CD4-positive, alpha-beta T cell (primary cell): ENCODE measurements at regions not wholly inside any gene's neighbourhood (a gene's known extent, or its start where the extent isn't known, plus 50 kb on each side); places are given as distances from the start of the nearest gene placed in this dataset.

ENCODE experiments used
- ATAC-seq: fragments of 200-7000 bp; cut with Tn5 transposase; one replicate; pipeline ENCODE4 v1.10.0; 2022; ENCODE audit warnings: mild to moderate bottlenecking; ENCODE audit not compliant: poor library complexity
- CTCF ChIA-PET: fragments of 350-600 bp; sonication (Branson Sonifier 250); formaldehyde crosslinking; loops from one replicate; lab custom pipeline; 2021; ENCODE audit warnings: antibody characterized with exemption, inconsistent platforms; lab: Charles Lee
- POLR2A ChIA-PET: fragments of 350-600 bp; sonication (Branson Sonifier 250); formaldehyde crosslinking; loops from one replicate; lab custom pipeline; 2021; ENCODE audit warnings: antibody characterized with exemption, inconsistent platforms; lab: Charles Lee
- DNase-seq, 14 experiments: peaks; one replicate each; pipeline ENCODE4 v3.0.0-alpha.2; 2013 to 2020; ENCODE audit warnings: mixed read lengths in 2 of 14
- H3K27ac ChIP-seq, 2 donors: one replicate each; pipeline versions ENCODE4 v1.5.1 to v1.7.0; 2013; ENCODE audit warnings: low read length in 2 of 2, low read depth in 1 of 2, mild to moderate bottlenecking in 1 of 2
- H3K27me3 ChIP-seq, 2 experiments: 1 replicate in 1 of 2; 2 replicates in 1 of 2; pipeline versions ENCODE4 v1.6.1 to v1.7.0; 2013; ENCODE audit warnings: low read length in 2 of 2, control low read depth in 1 of 2, mild to moderate bottlenecking in 1 of 2, moderate library complexity in 1 of 2; ENCODE audit not compliant: insufficient read depth in 2 of 2, control insufficient read depth in 1 of 2
- H3K36me3 ChIP-seq: one replicate; pipeline ENCODE4 v1.6.1; 2013; ENCODE audit warnings: low read length, control low read depth; ENCODE audit not compliant: insufficient read depth
- H3K4me1 ChIP-seq: one replicate; pipeline ENCODE4 v1.6.1; 2013; ENCODE audit warnings: low read length, control low read depth; ENCODE audit not compliant: insufficient read depth
- H3K4me3 ChIP-seq: one replicate; pipeline ENCODE4 v1.5.1; 2013; ENCODE audit warnings: mild to moderate bottlenecking, low read length, moderate library complexity
- H3K9me3 ChIP-seq, 2 experiments: 1 replicate in 1 of 2; 2 replicates in 1 of 2; pipeline versions ENCODE4 v1.6.1 to v1.7.0; 2013; ENCODE audit warnings: low read length in 2 of 2, mild to moderate bottlenecking in 2 of 2, control low read depth in 1 of 2, moderate library complexity in 1 of 2; ENCODE audit not compliant: control insufficient read depth in 1 of 2, insufficient read depth in 1 of 2
- H3K27ac Mint-ChIP-seq: one replicate; pipeline ENCODE4 v1.8.0; 2020; ENCODE audit warnings: mixed read lengths
- H3K27me3 Mint-ChIP-seq: one replicate; pipeline ENCODE4 v1.8.0; 2021; ENCODE audit warnings: mixed read lengths
- H3K36me3 Mint-ChIP-seq: one replicate; pipeline ENCODE4 v1.8.0; 2021; ENCODE audit warnings: low read depth, mixed read lengths
- H3K4me1 Mint-ChIP-seq: one replicate; pipeline ENCODE4 v1.8.0; 2021; ENCODE audit warnings: low read depth, mixed read lengths
- H3K4me3 Mint-ChIP-seq: one replicate; pipeline ENCODE4 v1.8.0; 2020; ENCODE audit warnings: mild to moderate bottlenecking, mixed read lengths
- H3K9me3 Mint-ChIP-seq: one replicate; pipeline ENCODE4 v1.8.0; 2020; ENCODE audit warnings: mixed read lengths
- intact Hi-C, 2 experiments: fragments of 100-400 bp; cut with DNase I in 1 of 2; cut with micrococcal nuclease in 1 of 2; formaldehyde crosslinking; loops; one replicate each; pipeline versions ENCODE4 v1.15.1 to v1.9.0; 2023 to 2025; cut with DNase I, micrococcal nuclease
- TF ChIP-seq, protein P1 (sequence below): fragments of 200-600 bp; IDR thresholded peaks from one replicate; pipeline ENCODE4 v1.8.0; 2022; ENCODE audit warnings: antibody characterized with exemption, mild to moderate bottlenecking

DNA sequence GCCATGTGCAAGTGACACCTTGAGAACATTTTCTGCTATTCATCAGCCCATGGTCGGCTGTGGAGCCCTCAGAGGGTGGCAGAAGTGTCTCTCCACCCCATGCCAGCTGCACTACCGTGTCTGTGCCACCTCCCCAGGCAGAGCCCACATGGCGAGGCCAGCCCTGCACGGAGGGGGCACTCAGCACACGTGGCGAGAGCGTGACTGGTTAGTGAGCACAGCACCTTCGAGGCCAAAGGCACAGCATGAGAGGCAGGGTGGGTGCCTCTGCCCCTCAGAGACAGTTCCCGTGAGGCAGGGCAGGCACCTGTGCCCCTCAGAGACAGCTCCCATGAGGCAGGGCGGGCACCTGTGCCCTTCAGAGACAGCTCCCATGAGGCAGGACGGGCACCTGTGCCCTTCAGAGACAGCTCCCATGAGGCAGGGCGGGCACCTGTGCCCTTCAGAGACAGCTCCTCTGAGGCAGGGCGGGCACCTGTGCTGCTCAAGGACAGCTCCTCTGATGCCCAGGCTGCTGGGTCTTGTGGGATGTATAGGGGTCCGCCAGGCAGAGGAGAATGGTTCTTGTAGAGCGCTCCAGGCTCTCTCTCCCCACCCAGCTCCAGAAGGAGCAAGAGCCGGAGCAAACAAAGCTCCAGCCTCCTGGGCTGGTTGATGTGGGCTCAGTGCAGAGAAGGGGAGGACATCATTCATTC is 179.8 kb upstream of the PPP1R26 start:
- intact Hi-C loops = no loop called here
- H3K9me3 ChIP-seq = peaks cover 0 to 12% of the 10 kb centered on the region in 2 experiments
- POLR2A ChIA-PET = no interaction called here
- H3K4me3 ChIP-seq = no peak overlapping the region
- H3K4me1 Mint-ChIP-seq = no peaks in the 10 kb centered on the region
- no peak overlapping the region for H3K27ac ChIP-seq
- ATAC-seq = no peak
- H3K27me3 ChIP-seq = peaks cover 0 to 4% of the 10 kb centered on the region in 2 experiments
- H3K27ac Mint-ChIP-seq = no peak overlapping the region
- DNase-seq = no peak
- H3K36me3 Mint-ChIP-seq = no peaks in the 10 kb centered on the region
- TF ChIP-seq, protein P1, sequence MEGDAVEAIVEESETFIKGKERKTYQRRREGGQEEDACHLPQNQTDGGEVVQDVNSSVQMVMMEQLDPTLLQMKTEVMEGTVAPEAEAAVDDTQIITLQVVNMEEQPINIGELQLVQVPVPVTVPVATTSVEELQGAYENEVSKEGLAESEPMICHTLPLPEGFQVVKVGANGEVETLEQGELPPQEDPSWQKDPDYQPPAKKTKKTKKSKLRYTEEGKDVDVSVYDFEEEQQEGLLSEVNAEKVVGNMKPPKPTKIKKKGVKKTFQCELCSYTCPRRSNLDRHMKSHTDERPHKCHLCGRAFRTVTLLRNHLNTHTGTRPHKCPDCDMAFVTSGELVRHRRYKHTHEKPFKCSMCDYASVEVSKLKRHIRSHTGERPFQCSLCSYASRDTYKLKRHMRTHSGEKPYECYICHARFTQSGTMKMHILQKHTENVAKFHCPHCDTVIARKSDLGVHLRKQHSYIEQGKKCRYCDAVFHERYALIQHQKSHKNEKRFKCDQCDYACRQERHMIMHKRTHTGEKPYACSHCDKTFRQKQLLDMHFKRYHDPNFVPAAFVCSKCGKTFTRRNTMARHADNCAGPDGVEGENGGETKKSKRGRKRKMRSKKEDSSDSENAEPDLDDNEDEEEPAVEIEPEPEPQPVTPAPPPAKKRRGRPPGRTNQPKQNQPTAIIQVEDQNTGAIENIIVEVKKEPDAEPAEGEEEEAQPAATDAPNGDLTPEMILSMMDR = no peak
- H3K4me3 Mint-ChIP-seq = no peak overlapping the region
- H3K9me3 Mint-ChIP-seq = no peaks in the 10 kb centered on the region
- CTCF ChIA-PET = no interaction called here
- H3K36me3 ChIP-seq = no peaks in the 10 kb centered on the region
- no peaks in the 10 kb centered on the region for H3K4me1 ChIP-seq
- peaks cover 5% of the 10 kb centered on the region for H3K27me3 Mint-ChIP-seq

- Mint-ChIP-seq H3K9me3 (no peaks in the 10 kb centered on the region), H3K4me1 (no peaks in the 10 kb centered on the region), H3K27ac (no peak overlapping the region), H3K27me3 (peaks cover 5% of the 10 kb centered on the region), H3K4me3 (no peak overlapping the region), H3K36me3 (no peaks in the 10 kb centered on the region)
- Histone ChIP-seq H3K9me3 (peaks cover 0 to 12% of the 10 kb centered on the region in 2 experiments), H3K4me3 (no peak overlapping the region), H3K4me1 (no peaks in the 10 kb centered on the region), H3K36me3 (no peaks in the 10 kb centered on the region), H3K27ac (no peak overlapping the region), H3K27me3 (peaks cover 0 to 4% of the 10 kb centered on the region in 2 experiments)
- DNase-seq (no peak), ATAC-seq (no peak)
- POLR2A ChIA-PET = no interaction called here
- intact Hi-C loops = no loop called here
- TF ChIP-seq, protein P1 = no peak
- CTCF ChIA-PET = no interaction called here
Measured at GRCh38 chr9:135300346-135301141, 179.0 kb upstream of the PPP1R26 start.

GRCh38 chr9:135301271-135302263 is 178.0 kb upstream of the PPP1R26 start:
- peaks cover 0 to 12% of the 10 kb centered on the region in 2 experiments for H3K9me3 ChIP-seq
- ATAC-seq = no peak
- H3K27me3 Mint-ChIP-seq = peaks cover 5% of the 10 kb centered on the region
- DNase-seq = no peak
- no peak overlapping the region for H3K4me3 Mint-ChIP-seq
- H3K36me3 Mint-ChIP-seq = no peaks in the 10 kb centered on the region
- H3K9me3 Mint-ChIP-seq = no peaks in the 10 kb centered on the region
- H3K27ac Mint-ChIP-seq = no peak overlapping the region
- no peak overlapping the region for H3K27ac ChIP-seq
- intact Hi-C loops = no loop called here
- H3K36me3 ChIP-seq = no peaks in the 10 kb centered on the region
- H3K4me1 Mint-ChIP-seq = no peaks in the 10 kb centered on the region
- no peaks in the 10 kb centered on the region for H3K4me1 ChIP-seq
- ChIA-PET POLR2A (no interaction called here), CTCF (no interaction called here)
- TF ChIP-seq, protein P1 = no peak
- H3K27me3 ChIP-seq = peaks cover 3 to 4% of the 10 kb centered on the region in 2 experiments
- no peak overlapping the region for H3K4me3 ChIP-seq
